IMR-90 (cell line): ENCODE measurements at regions not wholly inside any gene's neighbourhood (a gene's known extent, or its start where the extent isn't known, plus 50 kb on each side); places are given as distances from the start of the nearest gene placed in this dataset.

Experiments
- ATAC-seq: fragments of 200-7000 bp; cut with Tn5 transposase; 2 replicates; pipeline ENCODE4 v1.9.1; 2020; ENCODE audit warnings: low read depth, mild to moderate bottlenecking, moderate library complexity
- BruUV-seq: library from RNA; stranded (reverse); fragments of 400-500 nt; replicated peaks from 2 replicates; lab custom pipeline; 2021; lab: Mats Ljungman, UMichigan
- CTCF ChIA-PET: fragments of 300-600 bp; formaldehyde crosslinking; extraction: SDS; loops from one replicate; lab custom pipeline; 2021; ENCODE audit warnings: antibody characterized with exemption; lab: Yijun Ruan, JAX
- POLR2A ChIA-PET: fragments of 300-600 bp; sonication (Branson Sonifier 250); formaldehyde crosslinking; loops from one replicate; lab custom pipeline; 2022; ENCODE audit warnings: antibody characterized with exemption; ENCODE audit not compliant: unreplicated experiment; lab: Charles Lee
- DNase-seq: peaks from one replicate; pipeline ENCODE4 v3.0.0; 2013
- H2AFZ ChIP-seq: replicated peaks from 2 replicates; pipeline ENCODE3; 2013; ENCODE audit warnings: low read length, mild to moderate bottlenecking; ENCODE audit not compliant: poor library complexity
- H2AK5ac ChIP-seq: 2 replicates; pipeline ENCODE4 v1.6.1; 2013; ENCODE audit warnings: low read depth, low read length, inconsistent platforms
- H2AK9ac ChIP-seq: replicated peaks from 2 replicates; pipeline ENCODE3; 2013; ENCODE audit warnings: mild to moderate bottlenecking, low read depth, low read length, moderate library complexity; ENCODE audit not compliant: poor library complexity
- H2BK120ac ChIP-seq: 2 replicates; pipeline ENCODE4 v1.6.1; 2013; ENCODE audit warnings: low read depth, low read length, inconsistent platforms
- H2BK15ac ChIP-seq: 3 replicates; pipeline ENCODE4 v1.6.1; 2013; ENCODE audit warnings: low read depth, low read length, inconsistent platforms
- H2BK20ac ChIP-seq: 2 replicates; pipeline ENCODE4 v1.6.1; 2013; ENCODE audit warnings: low read depth, mild to moderate bottlenecking, inconsistent platforms, low read length, moderate library complexity
- H2BK5ac ChIP-seq: 2 replicates; pipeline ENCODE4 v1.6.1; 2013; ENCODE audit warnings: mild to moderate bottlenecking, low read depth, low read length, inconsistent platforms; ENCODE audit not compliant: poor library complexity, severe bottlenecking
- H3K14ac ChIP-seq: replicated peaks from 2 replicates; pipeline ENCODE4 v1.6.1; 2013; ENCODE audit warnings: low read depth, low read length, inconsistent platforms
- H3K18ac ChIP-seq: 2 replicates; pipeline ENCODE4 v1.6.1; 2013; ENCODE audit warnings: low read depth, low read length, control low read depth
- H3K23ac ChIP-seq: 2 replicates; pipeline ENCODE4 v1.6.1; 2013; ENCODE audit warnings: low read depth, low read length, inconsistent platforms
- H3K27ac ChIP-seq: 2 replicates; pipeline ENCODE4 v1.5.1; 2013; ENCODE audit warnings: mild to moderate bottlenecking, control low read depth, low read length; ENCODE audit not compliant: insufficient read depth
- H3K27me3 ChIP-seq: 2 replicates; pipeline ENCODE4 v1.6.1; 2013; ENCODE audit warnings: low read length; ENCODE audit not compliant: control insufficient read depth, insufficient read depth
- H3K36me3 ChIP-seq: 2 replicates; pipeline ENCODE4 v1.6.1; 2013; ENCODE audit warnings: low read length, mixed read lengths; ENCODE audit not compliant: control insufficient read depth, insufficient read depth
- H3K4ac ChIP-seq: 2 replicates; pipeline ENCODE4 v1.6.1; 2013; ENCODE audit warnings: low read depth, low read length, inconsistent platforms
- H3K4me1 ChIP-seq: 2 replicates; pipeline ENCODE4 v1.6.1; 2013; ENCODE audit warnings: low read length, mixed read lengths; ENCODE audit not compliant: control insufficient read depth, insufficient read depth
- H3K4me2 ChIP-seq: 2 replicates; pipeline ENCODE4 v1.6.1; 2013; ENCODE audit warnings: low read depth, mild to moderate bottlenecking, control low read depth, low read length, moderate library complexity
- H3K4me3 ChIP-seq: 2 replicates; pipeline ENCODE4 v1.5.1; 2013; ENCODE audit warnings: low read depth, mild to moderate bottlenecking, control low read depth, low read length, moderate library complexity; ENCODE audit not compliant: insufficient read depth
- H3K56ac ChIP-seq: 2 replicates; pipeline ENCODE4 v1.6.1; 2013; ENCODE audit warnings: low read length, inconsistent platforms; ENCODE audit not compliant: insufficient read depth; ENCODE audit errors: extremely low read depth
- H3K79me1 ChIP-seq, 2 experiments: 2 replicates each; pipeline ENCODE4 v1.6.1; 2013; ENCODE audit warnings: low read length in 2 of 2, inconsistent platforms in 1 of 2, low read depth in 1 of 2
- H3K9ac ChIP-seq: 2 replicates; pipeline ENCODE4 v1.6.1; 2013; ENCODE audit warnings: low read depth, low read length, control low read depth
- H3K9me1 ChIP-seq: 2 replicates; pipeline ENCODE4 v1.6.1; 2013; ENCODE audit warnings: low read length, inconsistent platforms; ENCODE audit not compliant: insufficient read depth
- H3K9me3 ChIP-seq: 2 replicates; pipeline ENCODE4 v1.6.1; 2013; ENCODE audit warnings: low read length; ENCODE audit not compliant: control insufficient read depth, insufficient read depth
- H4K20me1 ChIP-seq: 2 replicates; pipeline ENCODE4 v1.6.1; 2013; ENCODE audit warnings: low read length, inconsistent platforms; ENCODE audit not compliant: insufficient read depth
- H4K5ac ChIP-seq: 2 replicates; pipeline ENCODE4 v1.6.1; 2013; ENCODE audit warnings: mild to moderate bottlenecking, low read depth, low read length, control low read depth
- H4K8ac ChIP-seq, 2 experiments: 2 replicates each; pipeline ENCODE4 v1.6.1; 2013; ENCODE audit warnings: low read depth in 2 of 2, low read length in 2 of 2, control low read depth in 1 of 2, inconsistent platforms in 1 of 2
- H4K91ac ChIP-seq: 2 replicates; pipeline ENCODE4 v1.6.1; 2013; ENCODE audit warnings: low read depth, low read length, inconsistent platforms; ENCODE audit not compliant: insufficient read depth
- MAZ ChIP-seq: IDR thresholded peaks from 2 replicates; pipeline ENCODE4 v1.6.1; 2012; ENCODE audit warnings: low read depth, mild to moderate bottlenecking, low read length, improper control_type of control experiment, moderate library complexity, borderline replicate concordance
- SMC3 ChIP-seq: fragments of 150-350 bp; IDR thresholded peaks from 2 replicates; pipeline ENCODE4 v1.6.1; 2016; ENCODE audit warnings: low read depth, mild to moderate bottlenecking, antibody characterized with exemption, low read length, moderate library complexity
- WGBS, 2 experiments: methylation state at CpG; one replicate each; pipeline versions ENCODE4 v1.1.5 to v1.1.7; 2013; ENCODE audit warnings: missing lambda C conversion rate in 2 of 2; ENCODE audit not compliant: insufficient read length in 1 of 2; ENCODE audit errors: extremely low coverage in 2 of 2; 5-methylcytosine and 5-hydroxymethylcytosine counted together
- dilution Hi-C: fragments of 300-500 bp; cut with HindIII; formaldehyde crosslinking; loops from one replicate; pipeline ENCODE4 v1.14.3; 2018; ENCODE audit warnings: low sequenced_read_pairs; ENCODE audit not compliant: unreplicated experiment
- in situ Hi-C: fragments of 300-500 bp; cut with MboI; formaldehyde crosslinking; loops from 3 replicates; pipeline ENCODE4 v1.14.3; 2019; ENCODE audit warnings: low sequenced_read_pairs, inconsistent platforms, mixed read lengths
- intact Hi-C: fragments of 100-400 bp; cut with micrococcal nuclease; formaldehyde crosslinking; loops from 2 replicates; pipeline ENCODE4 v1.10.0; 2022
- TF ChIP-seq, protein P1 (sequence below): fragments of 150-350 bp; IDR thresholded peaks from 2 replicates; pipeline ENCODE4 v1.6.1; 2016; ENCODE audit warnings: low read depth, mild to moderate bottlenecking, low read length, moderate library complexity, borderline replicate concordance

DNA sequence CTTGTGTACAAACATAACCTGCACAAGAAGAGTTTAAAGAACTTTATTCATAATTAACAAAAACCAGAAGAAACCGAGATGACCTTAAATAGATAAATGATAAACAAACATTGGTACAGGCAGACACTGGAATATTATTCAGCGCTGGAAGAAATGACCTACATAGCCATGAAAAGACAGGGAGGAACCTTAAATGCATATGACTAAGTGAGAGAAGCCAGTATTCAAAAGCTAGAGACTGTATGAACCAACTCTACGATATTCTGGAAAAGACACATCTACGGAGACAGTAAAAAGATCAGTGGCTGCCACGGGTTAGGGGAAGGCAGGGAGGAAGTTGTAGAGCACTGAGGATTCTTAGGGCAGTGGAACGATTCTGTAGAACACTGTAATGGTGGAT is 333.8 kb upstream of the AKR1E2 start:
- dilution Hi-C loops, result no loop called here

More for the DNA sequence above, 333.8 kb upstream of the AKR1E2 start:
- Histone ChIP-seq H2BK120ac (no peak overlapping the region), H2AK5ac (no peak overlapping the region), H4K5ac (no peak overlapping the region), H3K9ac (no peak overlapping the region), H3K36me3 (no peaks in the 10 kb centered on the region), H3K4me3 (no peak overlapping the region), H3K4me1 (no peaks in the 10 kb centered on the region), H3K27ac (no peak overlapping the region), H3K18ac (no peak overlapping the region), H3K79me1 (no peaks in the 10 kb centered on the region), H2BK5ac (no peak overlapping the region), H2BK15ac (no peak overlapping the region), H4K8ac (no peak overlapping the region), H3K56ac (no peak overlapping the region), H3K14ac (no peak overlapping the region), H4K20me1 (no peaks in the 10 kb centered on the region), H3K9me3 (no peaks in the 10 kb centered on the region), H2AFZ (no peak overlapping the region), H2BK20ac (no peak overlapping the region), H3K4me2 (no peak overlapping the region), H3K9me1 (peaks cover 2% of the 10 kb centered on the region; the same call in 1 of the 2 replicates), H2AK9ac (no peak overlapping the region), H3K27me3 (no peaks in the 10 kb centered on the region), H3K23ac (no peak overlapping the region), H4K91ac (no peak overlapping the region), H3K4ac (no peak overlapping the region)
- POLR2A ChIA-PET, result no interaction called here
- CTCF ChIA-PET, result no interaction called here
- 84% methylated on average over 3 of the region's 6 CpGs; no CpG with 5 or more reads in 1 of the 2 experiments for WGBS, 2 experiments
- intact Hi-C loops, result no loop called here
- in situ Hi-C loops, result no loop called here
- no peak for ATAC-seq
- no TSS peak for BruUV-seq
- no peak for DNase-seq
- TF ChIP-seq SMC3 (no peak), MAZ (no peak)
- TF ChIP-seq, protein P1, sequence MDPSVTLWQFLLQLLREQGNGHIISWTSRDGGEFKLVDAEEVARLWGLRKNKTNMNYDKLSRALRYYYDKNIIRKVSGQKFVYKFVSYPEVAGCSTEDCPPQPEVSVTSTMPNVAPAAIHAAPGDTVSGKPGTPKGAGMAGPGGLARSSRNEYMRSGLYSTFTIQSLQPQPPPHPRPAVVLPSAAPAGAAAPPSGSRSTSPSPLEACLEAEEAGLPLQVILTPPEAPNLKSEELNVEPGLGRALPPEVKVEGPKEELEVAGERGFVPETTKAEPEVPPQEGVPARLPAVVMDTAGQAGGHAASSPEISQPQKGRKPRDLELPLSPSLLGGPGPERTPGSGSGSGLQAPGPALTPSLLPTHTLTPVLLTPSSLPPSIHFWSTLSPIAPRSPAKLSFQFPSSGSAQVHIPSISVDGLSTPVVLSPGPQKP, result no peak
